Neural crest cell (in vitro differentiated cells): ENCODE measurements at regions not wholly inside any gene's neighbourhood (a gene's known extent, or its start where the extent isn't known, plus 50 kb on each side); places are given as distances from the start of the nearest gene placed in this dataset.
A peak's percentile ranks its signal among the peaks of the same experiment; 100 is the strongest.

ENCODE experiments used
- DNase-seq: peaks from one replicate; pipeline ENCODE4 v3.0.0; 2021; ENCODE audit warnings: low read depth, mixed read lengths, low spot score
- H3K27ac Mint-ChIP-seq: one replicate; pipeline ENCODE4 v1.8.0; 2021; ENCODE audit warnings: mild to moderate bottlenecking, mixed read lengths; ENCODE audit not compliant: unreplicated experiment
- H3K27me3 Mint-ChIP-seq: 2 replicates; pipeline ENCODE4 v1.8.0; 2021; ENCODE audit warnings: low read depth, mild to moderate bottlenecking, mixed read lengths
- H3K36me3 Mint-ChIP-seq: 2 replicates; pipeline ENCODE4 v1.8.0; 2021; ENCODE audit warnings: low read depth, mild to moderate bottlenecking, mixed read lengths
- H3K4me1 Mint-ChIP-seq: 2 replicates; pipeline ENCODE4 v1.8.0; 2021; ENCODE audit warnings: mixed read lengths
- H3K4me3 Mint-ChIP-seq: one replicate; pipeline ENCODE4 v1.8.0; 2021; ENCODE audit warnings: mild to moderate bottlenecking, mixed read lengths
- H3K9me3 Mint-ChIP-seq: 2 replicates; pipeline ENCODE4 v1.8.0; 2021; ENCODE audit warnings: mixed read lengths
- CTCF ChIP-seq: fragments of 200-600 bp; sonication (generic); conservative IDR thresholded peaks from 2 replicates; pipeline ENCODE4 v1.5.0; 2021; ENCODE audit warnings: antibody characterized with exemption, mild to moderate bottlenecking

GRCh38 chr1:58211869-58212268 is 334.7 kb downstream of the OMA1 start:
- H3K36me3 Mint-ChIP-seq: peaks cover 2% of the 10 kb centered on the region
- H3K4me1 Mint-ChIP-seq: no peaks in the 10 kb centered on the region
- H3K27me3 Mint-ChIP-seq: no peaks in the 10 kb centered on the region
- TF ChIP-seq CTCF: no peak
- H3K27ac Mint-ChIP-seq: no peak overlapping the region
- no peaks in the 10 kb centered on the region for H3K9me3 Mint-ChIP-seq
- H3K4me3 Mint-ChIP-seq: no peak overlapping the region
- DNase-seq: no peak

- no peak overlapping the region for H3K27ac Mint-ChIP-seq
- no peaks in the 10 kb centered on the region for H3K4me1 Mint-ChIP-seq
- no peaks in the 10 kb centered on the region for H3K9me3 Mint-ChIP-seq
- no peak for TF ChIP-seq CTCF
- no peak overlapping the region for H3K4me3 Mint-ChIP-seq
- peaks cover 2% of the 10 kb centered on the region for H3K36me3 Mint-ChIP-seq
- no peak for DNase-seq
- no peaks in the 10 kb centered on the region for H3K27me3 Mint-ChIP-seq
Observed at GRCh38 chr1:58209575-58209974, 337.0 kb downstream of the OMA1 start.

GRCh38 chr1:58206749-58207148 is 339.8 kb downstream of the OMA1 start:
- no peak for TF ChIP-seq CTCF
- peaks cover 2% of the 10 kb centered on the region for H3K36me3 Mint-ChIP-seq
- DNase-seq: no peak
- H3K9me3 Mint-ChIP-seq: no peaks in the 10 kb centered on the region
- no peak overlapping the region for H3K4me3 Mint-ChIP-seq
- H3K27ac Mint-ChIP-seq: no peak overlapping the region
- H3K4me1 Mint-ChIP-seq: no peaks in the 10 kb centered on the region
- no peaks in the 10 kb centered on the region for H3K27me3 Mint-ChIP-seq

GRCh38 chr1:58204284-58204683 is 342.2 kb downstream of the OMA1 start:
- Mint-ChIP-seq H3K4me1 (no peaks in the 10 kb centered on the region), H3K4me3 (no peak overlapping the region), H3K27ac (no peak overlapping the region), H3K27me3 (no peaks in the 10 kb centered on the region), H3K36me3 (peaks cover 2% of the 10 kb centered on the region), H3K9me3 (no peaks in the 10 kb centered on the region)
- TF ChIP-seq CTCF: peak; percentile 40
- no peak for DNase-seq

DNA sequence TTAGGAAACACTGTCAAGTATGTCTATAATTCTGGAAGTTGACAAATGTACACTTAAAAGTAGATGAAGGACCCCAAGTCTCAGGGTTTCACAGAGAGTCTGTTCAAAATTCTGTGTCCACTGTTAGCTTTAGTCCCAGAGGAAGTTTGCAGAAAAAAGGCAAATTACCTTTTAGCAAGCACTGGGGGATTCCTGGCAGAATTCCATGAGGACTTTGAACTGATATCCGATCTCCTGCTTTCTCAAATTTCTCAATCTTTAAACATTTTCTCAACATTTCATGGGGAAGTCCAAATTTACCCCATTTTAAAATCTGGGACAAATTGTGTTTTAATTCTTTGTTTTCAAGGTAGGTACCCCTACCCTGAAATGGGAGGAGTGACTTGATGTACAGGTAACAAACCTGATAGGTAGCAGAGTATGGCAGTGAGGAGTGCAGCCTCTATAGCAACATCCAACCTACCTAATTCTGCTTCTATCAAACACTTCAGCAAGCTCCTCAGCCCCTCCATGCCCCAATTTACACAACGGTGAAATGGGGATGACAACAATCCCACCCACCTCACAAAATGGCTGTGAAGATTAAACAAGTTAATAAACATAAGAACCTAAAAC is 344.9 kb downstream of the OMA1 start:
- TF ChIP-seq CTCF: no peak
- DNase-seq: no peak
- Mint-ChIP-seq H3K36me3 (peaks cover 2% of the 10 kb centered on the region), H3K4me3 (no peak overlapping the region), H3K27ac (no peak overlapping the region), H3K27me3 (no peaks in the 10 kb centered on the region), H3K4me1 (no peaks in the 10 kb centered on the region), H3K9me3 (peaks cover 3% of the 10 kb centered on the region)
